ENCODE measurements at regions not wholly inside any gene's neighbourhood (a gene's known extent, or its start where the extent isn't known, plus 50 kb on each side); places are given as distances from the start of the nearest gene placed in this dataset.
"Not testable (repeated sequence)": the region's sequence is repeated elsewhere in the genome, so short reads cannot be mapped to it uniquely, and the experiment has no call there.

DNA sequence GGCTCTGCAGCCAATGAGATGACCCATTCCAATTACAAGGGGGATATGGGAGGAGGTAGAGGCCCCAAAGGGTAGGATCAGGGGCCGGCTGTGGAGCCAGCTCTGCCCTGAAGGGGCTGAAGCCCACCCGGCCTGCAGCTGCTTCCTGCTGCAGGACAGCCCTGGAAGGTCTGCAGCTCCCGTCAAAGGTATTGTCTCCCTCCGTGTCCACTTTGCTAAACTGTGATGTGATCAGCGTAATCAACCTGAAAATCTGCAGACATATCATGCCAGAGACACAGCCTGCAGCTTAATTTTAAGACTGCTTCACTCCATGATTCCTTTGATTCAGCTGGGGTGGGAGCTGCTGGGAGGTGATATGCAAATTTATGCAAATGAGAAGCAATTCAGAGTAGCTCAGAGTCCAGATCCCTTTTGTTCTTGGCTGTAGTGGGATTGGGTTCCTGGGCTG, 90.7 kb downstream of the GADD45G start:
- no peak for DNase-seq (ENCODE audit: low read depth)

DNA sequence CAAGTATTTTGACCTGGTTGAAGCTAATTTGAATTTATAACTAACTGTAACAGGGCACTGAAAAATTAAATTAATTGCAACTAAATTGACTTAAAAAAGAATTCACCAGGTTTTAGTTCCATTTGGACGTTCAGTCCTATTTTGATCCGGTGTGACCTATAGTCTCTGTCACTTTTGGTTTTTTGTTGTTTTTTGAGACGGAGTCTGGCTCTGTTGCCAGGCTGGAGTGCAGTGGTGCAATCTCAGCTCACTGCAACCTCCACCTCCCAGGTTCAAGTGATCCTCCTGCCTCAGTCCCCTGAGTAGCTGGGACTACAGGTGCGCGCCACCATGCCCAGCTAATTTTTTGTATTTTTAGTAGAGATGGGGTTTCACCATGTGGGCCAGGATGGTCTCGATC, 91.2 kb downstream of the GADD45G start:
- DNase-seq (ENCODE audit: low read depth), result not testable (repeated sequence)

- no peak for DNase-seq (ENCODE audit: low read depth)
Observed at GRCh38 chr9:89696780-89697179, 92.0 kb downstream of the GADD45G start.

GRCh38 chr9:89697553-89697952, 92.7 kb downstream of the GADD45G start:
- DNase-seq (ENCODE audit: low read depth), result no peak

- no peak for DNase-seq (ENCODE audit: low read depth)
Observed at GRCh38 chr9:89698411-89699005, 93.7 kb downstream of the GADD45G start.

DNA sequence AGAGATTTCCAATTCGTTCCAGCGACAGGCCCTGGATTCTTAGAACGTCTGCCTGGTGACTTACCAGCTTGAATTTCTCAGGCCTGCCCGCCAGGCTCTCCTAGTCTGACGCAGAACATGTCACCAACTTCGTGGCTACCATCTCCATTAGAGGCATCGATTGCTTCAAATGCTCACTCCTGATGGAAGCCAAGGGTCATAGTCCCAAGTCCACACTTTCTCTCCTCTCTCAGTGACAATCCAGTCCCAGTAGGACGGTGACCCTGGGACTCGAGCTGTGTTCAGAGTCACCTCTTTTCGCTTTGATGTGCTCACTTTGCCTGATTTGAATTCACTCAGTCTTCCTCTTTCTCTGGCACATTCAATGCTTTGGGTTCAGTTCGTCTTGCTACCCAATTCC, 94.8 kb downstream of the GADD45G start:
- no peak for DNase-seq (ENCODE audit: low read depth)

- DNase-seq (ENCODE audit: low read depth), result no peak
Observed at GRCh38 chr9:89701221-89701798, 96.5 kb downstream of the GADD45G start.

- DNase-seq (ENCODE audit: low read depth), result no peak
Observed at GRCh38 chr9:89702401-89702800, 97.6 kb downstream of the GADD45G start.

GRCh38 chr9:89705651-89706050, 100.8 kb downstream of the GADD45G start:
- no peak for DNase-seq (ENCODE audit: low read depth)

GRCh38 chr9:89706086-89706485, 101.3 kb downstream of the GADD45G start:
- no peak for DNase-seq (ENCODE audit: low read depth)

DNA sequence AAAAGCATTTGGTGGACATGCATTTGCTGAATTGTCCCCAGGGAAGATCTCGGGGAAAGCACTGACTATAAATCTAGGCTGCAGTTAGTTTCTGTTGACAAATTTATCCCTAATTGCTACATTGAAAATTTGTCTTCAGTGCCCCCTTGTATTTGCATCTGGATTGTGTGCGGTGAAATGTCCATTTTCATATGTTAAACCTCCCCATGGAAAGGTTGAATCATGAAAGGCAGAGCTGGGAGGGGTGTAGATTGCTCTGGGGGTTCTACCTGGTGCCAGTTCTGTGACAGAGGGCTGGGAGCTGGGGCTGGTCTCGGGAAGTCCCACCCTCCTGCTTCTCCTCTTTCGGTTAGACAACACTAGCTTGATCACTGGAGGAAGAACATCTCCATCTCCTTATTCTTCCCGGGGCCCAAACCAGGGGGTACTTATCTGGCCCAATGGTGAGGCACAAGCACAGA, 101.9 kb downstream of the GADD45G start:
- no peak for DNase-seq (ENCODE audit: low read depth)

GRCh38 chr9:89710697-89711096, 105.9 kb downstream of the GADD45G start:
- peak; percentile 76 for DNase-seq (ENCODE audit: low read depth)

GRCh38 chr9:89711866-89712265, 107.1 kb downstream of the GADD45G start:
- no peak for DNase-seq (ENCODE audit: low read depth)

GRCh38 chr9:89712283-89712682, 107.5 kb downstream of the GADD45G start:
- no peak for DNase-seq (ENCODE audit: low read depth)

GRCh38 chr9:89714321-89714720, 109.5 kb downstream of the GADD45G start:
- peak; percentile 15 for DNase-seq (ENCODE audit: low read depth)

GRCh38 chr9:89715318-89715858, 110.6 kb downstream of the GADD45G start:
- no peak for DNase-seq (ENCODE audit: low read depth)

GRCh38 chr9:89715881-89716280, 111.1 kb downstream of the GADD45G start:
- DNase-seq (ENCODE audit: low read depth), result no peak

- no peak for DNase-seq (ENCODE audit: low read depth)
Observed at GRCh38 chr9:89716559-89716958, 111.7 kb downstream of the GADD45G start.

DNA sequence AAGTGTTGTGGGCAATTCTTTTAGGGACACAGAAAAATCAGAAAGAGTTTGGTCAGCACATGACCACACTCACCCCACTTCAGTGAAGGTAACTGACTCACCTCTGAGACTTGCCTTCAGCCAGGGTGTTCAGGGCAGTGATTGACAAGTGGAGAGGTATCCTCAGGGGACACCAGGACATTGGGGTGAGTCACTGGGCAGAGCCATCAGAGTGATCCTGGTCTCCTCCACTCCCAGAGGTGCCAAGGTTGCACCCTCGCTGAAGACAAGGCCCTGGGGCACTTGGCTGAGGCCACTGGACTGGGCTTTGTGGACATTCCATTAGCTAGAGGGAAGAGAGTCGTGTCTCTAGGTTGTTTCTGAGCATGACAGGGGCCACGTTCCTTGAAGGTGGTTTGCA, 113.4 kb downstream of the GADD45G start:
- DNase-seq (ENCODE audit: low read depth), result peak; percentile 72

- DNase-seq (ENCODE audit: low read depth), result no peak
Observed at GRCh38 chr9:89718651-89719050, 113.8 kb downstream of the GADD45G start.

- DNase-seq (ENCODE audit: low read depth), result peak; percentile 72
Observed at GRCh38 chr9:89719202-89719601, 114.4 kb downstream of the GADD45G start.

DNA sequence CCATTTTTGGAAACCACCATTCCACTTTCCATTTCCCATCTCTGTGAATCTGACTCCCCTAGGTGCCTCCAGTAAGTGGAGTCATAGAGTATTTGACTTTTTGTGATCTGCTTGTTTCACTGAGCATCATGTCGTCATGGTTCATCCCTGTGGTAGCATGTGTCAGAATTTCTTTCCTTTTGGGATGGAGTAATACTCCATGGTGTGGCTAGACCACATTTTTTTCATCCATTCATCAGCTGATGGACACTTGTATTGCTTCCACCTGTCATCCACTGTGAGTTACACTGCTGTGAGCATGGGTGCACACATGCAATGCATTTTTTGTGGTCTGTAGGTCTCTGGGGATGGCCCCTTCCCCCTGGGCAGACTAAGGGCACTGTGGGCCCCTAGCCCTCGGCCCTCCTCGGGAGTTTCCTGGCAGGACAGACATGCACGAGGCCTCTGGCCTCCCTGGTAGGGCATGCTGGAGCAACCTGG, 115.9 kb downstream of the GADD45G start:
- DNase-seq (ENCODE audit: low read depth), result no peak

DNA sequence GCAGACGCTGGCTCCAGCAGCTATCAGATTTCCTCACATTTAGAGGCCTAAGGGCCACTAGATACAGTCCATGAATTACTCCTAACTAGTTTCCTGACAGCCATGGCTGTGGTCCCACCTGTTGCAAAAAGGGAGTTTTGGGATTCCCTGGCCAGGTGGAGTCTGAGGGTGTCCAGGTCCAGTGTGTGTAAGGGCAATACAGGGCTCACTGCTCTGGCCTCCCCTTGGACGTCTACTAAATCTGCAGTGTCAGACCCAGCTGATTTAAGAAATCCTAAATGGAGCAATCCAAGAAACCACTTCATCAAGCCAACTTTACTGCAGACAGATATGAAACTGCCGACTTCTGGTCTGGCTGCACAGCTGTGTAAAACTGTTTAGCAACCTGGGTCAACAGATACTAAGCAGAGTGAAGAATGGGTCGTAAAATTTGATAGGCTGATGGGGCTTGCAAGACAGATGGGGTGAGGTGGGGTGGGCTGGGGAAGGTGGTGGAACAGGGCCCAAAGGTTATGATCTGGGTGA, 116.4 kb downstream of the GADD45G start:
- no peak for DNase-seq (ENCODE audit: low read depth)

All from M059J (cell line).